ENCODE measurements at regions not wholly inside any gene's neighbourhood (a gene's known extent, or its start where the extent isn't known, plus 50 kb on each side); places are given as distances from the start of the nearest gene placed in this dataset.
"Not testable (repeated sequence)": the region's sequence is repeated elsewhere in the genome, so short reads cannot be mapped to it uniquely, and the experiment has no call there.

GRCh38 chr12:25623816-25624215 lies 70.7 kb upstream of the LMNTD1 start:
- Mint-ChIP-seq H3K36me3 (ENCODE audit: insufficient read depth, unreplicated experiment) (no peaks in the 10 kb centered on the region), H3K27ac (ENCODE audit: unreplicated experiment) (no peak overlapping the region), H3K27me3 (ENCODE audit: insufficient read depth, unreplicated experiment) (no peaks in the 10 kb centered on the region), H3K4me1 (ENCODE audit: low read depth, unreplicated experiment) (no peaks in the 10 kb centered on the region), H3K4me3 (ENCODE audit: unreplicated experiment) (no peak overlapping the region), H3K9me3 (ENCODE audit: unreplicated experiment) (no peaks in the 10 kb centered on the region)
- POLR2A ChIA-PET, result no interaction called here
- Histone ChIP-seq H3K27me3 (replicated peaks; ENCODE audit: control insufficient read depth, insufficient read depth, low read length) (no peaks in the 10 kb centered on the region), H3K4me3 (ENCODE audit: low read depth, low read length) (no peak overlapping the region), H3K9me3 (no peaks in the 10 kb centered on the region), H3K4me1 (no peaks in the 10 kb centered on the region), H3K36me3 (ENCODE audit: control insufficient read depth, insufficient read depth, low read length) (no peaks in the 10 kb centered on the region)
- BruUV-seq (replicated peaks), result no TSS peak
- intact Hi-C loops (cut with micrococcal nuclease; ENCODE audit: unreplicated experiment), result no loop called here
- no peak for TF ChIP-seq CTCF (IDR thresholded peaks at IDR 0.05; ENCODE audit: insufficient read depth in 1 of 2, low read depth in 1 of 2, low read length in 1 of 2, severe bottlenecking in 1 of 2, unreplicated experiment in 1 of 2)
- DNase-seq, result no peak
- CTCF ChIA-PET, result no interaction called here

GRCh38 chr12:25625146-25625545 lies 72.1 kb upstream of the LMNTD1 start:
- no peak for DNase-seq
- no peaks in the 10 kb centered on the region for H3K36me3 Mint-ChIP-seq (ENCODE audit: insufficient read depth, unreplicated experiment)
- intact Hi-C loops (cut with micrococcal nuclease; ENCODE audit: unreplicated experiment), result no loop called here
- no peaks in the 10 kb centered on the region for H3K27me3 Mint-ChIP-seq (ENCODE audit: insufficient read depth, unreplicated experiment)
- TF ChIP-seq CTCF (IDR thresholded peaks at IDR 0.05; ENCODE audit: insufficient read depth in 1 of 2, low read depth in 1 of 2, low read length in 1 of 2, severe bottlenecking in 1 of 2, unreplicated experiment in 1 of 2), result no peak
- CTCF ChIA-PET, result no interaction called here
- H3K27ac Mint-ChIP-seq (ENCODE audit: unreplicated experiment), result no peak overlapping the region
- BruUV-seq (replicated peaks), result no TSS peak
- no peaks in the 10 kb centered on the region for H3K4me1 ChIP-seq
- H3K9me3 Mint-ChIP-seq (ENCODE audit: unreplicated experiment), result peaks cover 11% of the 10 kb centered on the region
- no peaks in the 10 kb centered on the region for H3K4me1 Mint-ChIP-seq (ENCODE audit: low read depth, unreplicated experiment)
- H3K36me3 ChIP-seq (ENCODE audit: control insufficient read depth, insufficient read depth, low read length), result no peaks in the 10 kb centered on the region
- no peak overlapping the region for H3K4me3 Mint-ChIP-seq (ENCODE audit: unreplicated experiment)
- POLR2A ChIA-PET, result no interaction called here
- no peaks in the 10 kb centered on the region for H3K9me3 ChIP-seq
- no peaks in the 10 kb centered on the region for H3K27me3 ChIP-seq (replicated peaks; ENCODE audit: control insufficient read depth, insufficient read depth, low read length)
- no peak overlapping the region for H3K4me3 ChIP-seq (ENCODE audit: low read depth, low read length)

- peaks cover 39% of the 10 kb centered on the region for H3K9me3 Mint-ChIP-seq (ENCODE audit: unreplicated experiment)
- no peaks in the 10 kb centered on the region for H3K36me3 Mint-ChIP-seq (ENCODE audit: insufficient read depth, unreplicated experiment)
- DNase-seq, result no peak
- Histone ChIP-seq H3K36me3 (ENCODE audit: control insufficient read depth, insufficient read depth, low read length) (no peaks in the 10 kb centered on the region), H3K4me1 (no peaks in the 10 kb centered on the region), H3K4me3 (ENCODE audit: low read depth, low read length) (no peak overlapping the region), H3K27me3 (replicated peaks; ENCODE audit: control insufficient read depth, insufficient read depth, low read length) (no peaks in the 10 kb centered on the region), H3K9me3 (no peaks in the 10 kb centered on the region)
- TF ChIP-seq CTCF (IDR thresholded peaks at IDR 0.05; ENCODE audit: insufficient read depth in 1 of 2, low read depth in 1 of 2, low read length in 1 of 2, severe bottlenecking in 1 of 2, unreplicated experiment in 1 of 2), result no peak
- no peak overlapping the region for H3K27ac Mint-ChIP-seq (ENCODE audit: unreplicated experiment)
- no peaks in the 10 kb centered on the region for H3K4me1 Mint-ChIP-seq (ENCODE audit: low read depth, unreplicated experiment)
- H3K4me3 Mint-ChIP-seq (ENCODE audit: unreplicated experiment), result no peak overlapping the region
- BruUV-seq (replicated peaks), result no TSS peak
- CTCF ChIA-PET, result no interaction called here
- intact Hi-C loops (cut with micrococcal nuclease; ENCODE audit: unreplicated experiment), result no loop called here
- no peaks in the 10 kb centered on the region for H3K27me3 Mint-ChIP-seq (ENCODE audit: insufficient read depth, unreplicated experiment)
- POLR2A ChIA-PET, result no interaction called here
These were observed 76.3 kb upstream of the LMNTD1 start for GRCh38 chr12:25629341-25629740.

GRCh38 chr12:25630735-25631515 lies 77.8 kb upstream of the LMNTD1 start:
- H3K36me3 ChIP-seq (ENCODE audit: control insufficient read depth, insufficient read depth, low read length); CTCF ChIA-PET; H3K4me1 ChIP-seq; BruUV-seq (replicated peaks); H3K36me3 Mint-ChIP-seq (ENCODE audit: insufficient read depth, unreplicated experiment); H3K4me3 ChIP-seq (ENCODE audit: low read depth, low read length); POLR2A ChIA-PET; H3K9me3 ChIP-seq; H3K4me3 Mint-ChIP-seq (ENCODE audit: unreplicated experiment); H3K27me3 Mint-ChIP-seq (ENCODE audit: insufficient read depth, unreplicated experiment); intact Hi-C loops (cut with micrococcal nuclease; ENCODE audit: unreplicated experiment); H3K4me1 Mint-ChIP-seq (ENCODE audit: low read depth, unreplicated experiment); DNase-seq; H3K27ac Mint-ChIP-seq (ENCODE audit: unreplicated experiment); H3K27me3 ChIP-seq (replicated peaks; ENCODE audit: control insufficient read depth, insufficient read depth, low read length): not testable (repeated sequence)
- H3K9me3 Mint-ChIP-seq (ENCODE audit: unreplicated experiment), result peaks cover 39% of the 10 kb centered on the region

GRCh38 chr12:25633149-25633548 lies 80.1 kb upstream of the LMNTD1 start:
- H3K36me3 ChIP-seq (ENCODE audit: control insufficient read depth, insufficient read depth, low read length); BruUV-seq (replicated peaks); H3K4me1 ChIP-seq; H3K4me3 Mint-ChIP-seq (ENCODE audit: unreplicated experiment); CTCF ChIA-PET; H3K27ac Mint-ChIP-seq (ENCODE audit: unreplicated experiment); H3K9me3 ChIP-seq; POLR2A ChIA-PET; H3K27me3 Mint-ChIP-seq (ENCODE audit: insufficient read depth, unreplicated experiment); intact Hi-C loops (cut with micrococcal nuclease; ENCODE audit: unreplicated experiment); H3K27me3 ChIP-seq (replicated peaks; ENCODE audit: control insufficient read depth, insufficient read depth, low read length); H3K4me3 ChIP-seq (ENCODE audit: low read depth, low read length); DNase-seq; H3K36me3 Mint-ChIP-seq (ENCODE audit: insufficient read depth, unreplicated experiment): not testable (repeated sequence)
- Mint-ChIP-seq H3K4me1 (ENCODE audit: low read depth, unreplicated experiment) (peaks cover 11% of the 10 kb centered on the region), H3K9me3 (ENCODE audit: unreplicated experiment) (peaks cover 50% of the 10 kb centered on the region)
